Right lobe of liver (tissue), 6 donors: ENCODE measurements at regions not wholly inside any gene's neighbourhood (a gene's known extent, or its start where the extent isn't known, plus 50 kb on each side); places are given as distances from the start of the nearest gene placed in this dataset.

Experiments used
- ATAC-seq, 4 donors: fragments of 200-7000 bp; cut with Tn5 transposase; one replicate each; pipeline ENCODE4 v1.9.1; 2020; ENCODE audit warnings: mild to moderate bottlenecking in 4 of 4, moderate library complexity in 4 of 4
- DNase-seq, 3 donors: peaks; one replicate each; pipeline ENCODE4 v3.0.0-alpha.2; 2020
- H3K27ac ChIP-seq, 3 donors: fragments of 200-600 bp; one replicate each; pipeline ENCODE4 v1.8.0; 2022
- H3K27me3 ChIP-seq, 2 donors: fragments of 200-600 bp; one replicate each; pipeline ENCODE4 v1.8.0; 2022
- H3K36me3 ChIP-seq, 4 donors: fragments of 200-600 bp; sonication (generic) in 1 of 4; one replicate each; pipeline versions ENCODE4 v1.5.1 to v1.8.0; 2017 to 2022; ENCODE audit warnings: control low read depth in 1 of 4
- H3K4me1 ChIP-seq, 4 donors: fragments of 200-600 bp; sonication (generic) in 1 of 4; one replicate each; pipeline versions ENCODE4 v1.5.1 to v1.8.0; 2017 to 2022; ENCODE audit warnings: control low read depth in 1 of 4
- H3K4me3 ChIP-seq, 3 donors: fragments of 200-600 bp; one replicate each; pipeline ENCODE4 v1.8.0; 2022
- H3K9me3 ChIP-seq, 4 donors: fragments of 200-600 bp; sonication (generic) in 1 of 4; one replicate each; pipeline versions ENCODE4 v1.5.1 to v1.8.0; 2017 to 2022; ENCODE audit warnings: control low read depth in 1 of 4
- CTCF ChIP-seq, 4 donors: fragments of 200-600 bp in 3 of 4; fragments of 450-650 bp in 1 of 4; IDR thresholded peaks; one replicate each; pipeline versions ENCODE4 v1.5.1 to v1.8.0; 2016 to 2022; ENCODE audit warnings: antibody characterized with exemption in 4 of 4, mild to moderate bottlenecking in 2 of 4
- POLR2A ChIP-seq: fragments of 450-650 bp; IDR thresholded peaks from one replicate; pipeline ENCODE4 v1.6.1; 2017; ENCODE audit warnings: antibody characterized with exemption, mild to moderate bottlenecking
- WGBS: methylation state at CpG from one replicate; pipeline ENCODE4 v1.1.6; 2018; ENCODE audit warnings: low coverage, low lambda C conversion rate; ENCODE audit not compliant: insufficient coverage; ENCODE audit errors: missing lambda C conversion rate; 5-methylcytosine and 5-hydroxymethylcytosine counted together
- intact Hi-C, 2 donors: fragments of 100-400 bp; cut with DNase I; formaldehyde crosslinking; loops; one replicate each; pipeline versions ENCODE4 v1.11.2 to v1.14.1; 2022
- donor health status: DM: no; HTN: yes; CAD: no.
- donor health status: DM: no; HTN: no; CAD: no.
- donor health status: DM: no; HTN: no; CAD: no.
- donor health status: DM: no; HTN: yes; CAD: no.
- donor health status: DM: no; HTN: yes; CAD: no.

DNA sequence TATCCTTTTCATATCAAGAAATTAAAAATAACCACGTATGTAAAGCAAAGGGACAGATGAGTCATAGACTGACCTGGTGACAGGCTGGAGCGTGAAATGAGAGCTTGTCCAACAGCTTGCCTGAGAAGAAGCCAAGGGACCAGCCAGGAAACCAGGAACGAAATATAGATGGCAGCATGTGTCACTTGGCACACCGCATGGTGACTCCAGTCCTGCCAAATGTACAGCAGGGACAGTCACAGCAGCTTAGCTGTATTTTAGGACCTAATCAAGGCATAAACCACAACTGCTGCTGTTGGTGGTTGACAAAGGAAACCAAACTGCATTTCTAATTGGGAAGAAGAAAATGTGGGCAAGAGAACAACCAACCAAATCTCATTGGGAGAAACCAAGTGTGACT, 755.0 kb downstream of the TFAP2A start:
- Histone ChIP-seq H3K4me1 (no peaks in the 10 kb centered on the region), H3K9me3 (no peaks in the 10 kb centered on the region), H3K4me3 (no peak overlapping the region), H3K27me3 (no peaks in the 10 kb centered on the region), H3K36me3 (no peaks in the 10 kb centered on the region), H3K27ac (no peak overlapping the region)
- 73% methylated on average over 4 of the region's 4 CpGs for WGBS
- intact Hi-C loops, result no loop called here
- TF ChIP-seq POLR2A, result no peak
- TF ChIP-seq CTCF (IDR thresholded peaks at IDR 0.05), result no peak
- DNase-seq, result no peak
- no peak for ATAC-seq

GRCh38 chr6:9657994-9658393, 756.9 kb downstream of the TFAP2A start:
- DNase-seq, result no peak
- H3K36me3 ChIP-seq, result no peaks in the 10 kb centered on the region
- 86% methylated on average over 1 of the region's 1 CpG for WGBS
- H3K27ac ChIP-seq, result no peak overlapping the region
- no peak for TF ChIP-seq CTCF (IDR thresholded peaks at IDR 0.05)
- no peaks in the 10 kb centered on the region for H3K9me3 ChIP-seq
- no peaks in the 10 kb centered on the region for H3K4me1 ChIP-seq
- H3K4me3 ChIP-seq, result no peak overlapping the region
- intact Hi-C loops, result no loop called here
- no peak for ATAC-seq
- H3K27me3 ChIP-seq, result no peaks in the 10 kb centered on the region

DNA sequence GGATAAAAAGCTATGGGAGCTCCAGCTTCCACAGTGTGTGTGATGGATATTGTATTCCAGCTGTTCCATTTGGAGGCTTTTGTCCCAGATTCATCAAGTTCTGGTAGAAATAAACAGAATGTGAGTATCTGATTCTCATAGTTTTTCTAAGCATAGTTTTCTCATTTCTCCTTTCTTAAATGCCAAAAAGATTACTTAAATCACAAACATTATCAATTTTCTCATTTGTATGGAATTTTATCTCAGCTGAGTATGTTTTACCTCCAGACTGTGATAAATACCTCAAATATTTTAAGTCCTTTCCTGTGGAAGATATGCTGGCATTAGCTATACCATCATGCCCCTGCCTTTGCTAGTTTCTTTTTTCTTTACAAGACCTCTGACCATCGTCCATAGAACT, 767.3 kb downstream of the TFAP2A start:
- H3K27me3 ChIP-seq, result no peaks in the 10 kb centered on the region
- WGBS, result 13% methylated on average over 1 of the region's 1 CpG
- H3K4me1 ChIP-seq, result no peaks in the 10 kb centered on the region
- intact Hi-C loops, result no loop called here
- H3K27ac ChIP-seq, result no peak overlapping the region
- DNase-seq (no peak), ATAC-seq (no peak)
- H3K9me3 ChIP-seq, result no peaks in the 10 kb centered on the region
- no peak for TF ChIP-seq POLR2A
- TF ChIP-seq CTCF (IDR thresholded peaks at IDR 0.05), result no peak
- H3K36me3 ChIP-seq, result no peaks in the 10 kb centered on the region
- no peak overlapping the region for H3K4me3 ChIP-seq

DNA sequence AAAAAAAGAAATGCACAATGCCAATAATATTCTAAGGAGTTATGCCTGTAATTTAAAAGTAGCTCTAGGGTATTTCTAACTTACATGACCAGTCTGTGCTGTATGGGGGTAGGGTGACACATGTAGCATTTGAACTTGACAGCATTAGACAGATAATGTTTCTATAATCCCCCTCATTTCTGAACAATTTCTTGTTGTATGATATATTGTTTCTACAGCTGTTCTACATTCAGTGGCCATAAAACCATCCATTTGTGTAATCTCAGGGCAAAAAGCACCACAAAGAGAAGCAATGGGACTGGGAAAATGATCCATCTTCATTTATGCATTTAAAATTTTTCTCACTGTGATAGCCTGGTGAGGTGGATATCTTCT, 767.8 kb downstream of the TFAP2A start:
- TF ChIP-seq POLR2A (no peak), CTCF (IDR thresholded peaks at IDR 0.05) (no peak)
- Histone ChIP-seq H3K4me1 (no peaks in the 10 kb centered on the region), H3K27me3 (no peaks in the 10 kb centered on the region), H3K27ac (no peak overlapping the region), H3K36me3 (no peaks in the 10 kb centered on the region), H3K4me3 (no peak overlapping the region), H3K9me3 (no peaks in the 10 kb centered on the region)
- DNase-seq, result no peak
- no peak for ATAC-seq
- intact Hi-C loops, result no loop called here

- H3K27me3 ChIP-seq, result no peaks in the 10 kb centered on the region
- no peak overlapping the region for H3K4me3 ChIP-seq
- ATAC-seq (peak in 1 of 4 donors; percentile 35), DNase-seq (no peak)
- H3K4me1 ChIP-seq, result no peaks in the 10 kb centered on the region
- no peaks in the 10 kb centered on the region for H3K36me3 ChIP-seq
- 78% methylated on average over 4 of the region's 4 CpGs for WGBS
- intact Hi-C loops, result no loop called here
- no peaks in the 10 kb centered on the region for H3K9me3 ChIP-seq
- no peak overlapping the region for H3K27ac ChIP-seq
- TF ChIP-seq POLR2A (no peak), CTCF (IDR thresholded peaks at IDR 0.05) (no peak)
Observed at GRCh38 chr6:9646342-9647070, 768.4 kb downstream of the TFAP2A start.
